Gastrocnemius medialis (tissue), 4 donors: ENCODE measurements at regions not wholly inside any gene's neighbourhood (a gene's known extent, or its start where the extent isn't known, plus 50 kb on each side); places are given as distances from the start of the nearest gene placed in this dataset.

Experiments
- ATAC-seq, 2 donors: fragments of 150-250 bp; one replicate each; pipeline ENCODE4 v1.9.1; 2016
- DNase-seq, 2 donors: peaks; one replicate each; pipeline ENCODE4 v3.0.0-alpha.2; 2019
- H3K27ac ChIP-seq, 4 donors: fragments of 200-600 bp; sonication (generic); 1 replicate in 1 of 4; 2 replicates in 3 of 4; pipeline ENCODE4 v1.5.1; 2016 to 2018; ENCODE audit warnings: mild to moderate bottlenecking in 2 of 4, moderate library complexity in 1 of 4
- H3K27me3 ChIP-seq, 3 donors: fragments of 200-600 bp; sonication (generic) in 2 of 3; 1 replicate in 1 of 3; 2 replicates in 2 of 3; pipeline versions ENCODE4 v1.5.1 to v1.6.0; 2016 to 2019; ENCODE audit warnings: mild to moderate bottlenecking in 1 of 3, moderate library complexity in 1 of 3
- H3K36me3 ChIP-seq, 2 donors: fragments of 200-600 bp; sonication (generic) in 1 of 2; one replicate each; pipeline ENCODE4 v1.5.1; 2017 to 2018
- H3K4me1 ChIP-seq, 2 donors: fragments of 200-600 bp; sonication (generic) in 1 of 2; one replicate each; pipeline ENCODE4 v1.5.1; 2016 to 2017; ENCODE audit warnings: mild to moderate bottlenecking in 2 of 2
- H3K4me3 ChIP-seq, 4 donors: fragments of 200-600 bp; sonication (generic) in 3 of 4; 1 replicate in 1 of 4; 2 replicates in 3 of 4; pipeline ENCODE4 v1.5.1; 2016 to 2019; ENCODE audit warnings: mild to moderate bottlenecking in 2 of 4
- H3K9me3 ChIP-seq, 3 donors: fragments of 200-600 bp; sonication (generic) in 2 of 3; 1 replicate in 1 of 3; 2 replicates in 2 of 3; pipeline ENCODE4 v1.5.1; 2016 to 2019
- POLR2A ChIP-seq, 2 donors: fragments of 450-650 bp; IDR thresholded peaks; one replicate each; pipeline ENCODE4 v1.6.1; 2017; ENCODE audit warnings: antibody characterized with exemption in 2 of 2, mild to moderate bottlenecking in 2 of 2, moderate library complexity in 2 of 2
- in situ Hi-C, 4 donors: fragments of 200-750 bp; cut with MboI; loops; one replicate each; pipeline versions ENCODE4 v1.15.0 to v1.8.0; 2017; ENCODE audit warnings: low sequenced_read_pairs in 4 of 4
- intact Hi-C: fragments of 100-400 bp; cut with DNase I; formaldehyde crosslinking; loops from one replicate; pipeline ENCODE4 v1.15.1; 2023; ENCODE audit warnings: low total_unique reads
- TF ChIP-seq, protein P1 (sequence below), 5 experiments: fragments of 450-650 bp in 3 of 5; fragments of 200-600 bp in 2 of 5; sonication (generic) in 2 of 5; IDR thresholded peaks in 4 of 5; conservative IDR thresholded peaks in 1 of 5; 1 replicate in 4 of 5; 2 replicates in 1 of 5; pipeline ENCODE4 v1.5.1; 2016 to 2019; ENCODE audit warnings: antibody characterized with exemption in 5 of 5, mild to moderate bottlenecking in 3 of 5, moderate library complexity in 3 of 5

DNA sequence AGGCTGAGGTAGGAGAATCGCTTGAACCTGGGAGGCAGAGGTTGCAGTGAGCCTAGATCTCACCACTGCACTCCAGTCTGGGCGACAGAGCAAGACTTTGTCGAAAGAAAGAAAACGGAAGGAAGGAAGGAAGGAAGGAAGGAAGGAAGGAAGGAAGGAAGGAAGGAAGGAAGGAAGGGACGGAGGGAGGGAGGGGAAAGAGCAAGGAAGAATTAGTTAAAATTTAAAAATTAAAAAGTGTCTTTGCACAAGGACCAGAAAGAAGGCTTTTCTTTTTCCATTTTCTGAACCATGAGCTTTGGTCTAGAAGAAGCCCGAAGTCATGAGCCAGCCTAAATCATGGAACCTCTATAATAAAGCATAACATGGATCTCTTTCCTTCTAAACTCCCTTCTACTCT lies 138.2 kb upstream of the DNAJC10 start:
- in situ Hi-C loops: no loop called here
- DNase-seq (no peak), ATAC-seq (no peak)
- TF ChIP-seq POLR2A (IDR thresholded peaks at IDR 0.05): no peak
- TF ChIP-seq, protein P1, sequence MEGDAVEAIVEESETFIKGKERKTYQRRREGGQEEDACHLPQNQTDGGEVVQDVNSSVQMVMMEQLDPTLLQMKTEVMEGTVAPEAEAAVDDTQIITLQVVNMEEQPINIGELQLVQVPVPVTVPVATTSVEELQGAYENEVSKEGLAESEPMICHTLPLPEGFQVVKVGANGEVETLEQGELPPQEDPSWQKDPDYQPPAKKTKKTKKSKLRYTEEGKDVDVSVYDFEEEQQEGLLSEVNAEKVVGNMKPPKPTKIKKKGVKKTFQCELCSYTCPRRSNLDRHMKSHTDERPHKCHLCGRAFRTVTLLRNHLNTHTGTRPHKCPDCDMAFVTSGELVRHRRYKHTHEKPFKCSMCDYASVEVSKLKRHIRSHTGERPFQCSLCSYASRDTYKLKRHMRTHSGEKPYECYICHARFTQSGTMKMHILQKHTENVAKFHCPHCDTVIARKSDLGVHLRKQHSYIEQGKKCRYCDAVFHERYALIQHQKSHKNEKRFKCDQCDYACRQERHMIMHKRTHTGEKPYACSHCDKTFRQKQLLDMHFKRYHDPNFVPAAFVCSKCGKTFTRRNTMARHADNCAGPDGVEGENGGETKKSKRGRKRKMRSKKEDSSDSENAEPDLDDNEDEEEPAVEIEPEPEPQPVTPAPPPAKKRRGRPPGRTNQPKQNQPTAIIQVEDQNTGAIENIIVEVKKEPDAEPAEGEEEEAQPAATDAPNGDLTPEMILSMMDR (IDR thresholded peaks at IDR 0.05 in 4 of 5, conservative IDR thresholded peaks at IDR 0.05 in 1 of 5): no peak
- no peaks in the 10 kb centered on the region for H3K36me3 ChIP-seq
- no peak overlapping the region for H3K27ac ChIP-seq
- intact Hi-C loops: no loop called here
- H3K27me3 ChIP-seq: no peaks in the 10 kb centered on the region
- H3K4me3 ChIP-seq: no peak overlapping the region
- no peaks in the 10 kb centered on the region for H3K9me3 ChIP-seq
- H3K4me1 ChIP-seq: no peaks in the 10 kb centered on the region

DNA sequence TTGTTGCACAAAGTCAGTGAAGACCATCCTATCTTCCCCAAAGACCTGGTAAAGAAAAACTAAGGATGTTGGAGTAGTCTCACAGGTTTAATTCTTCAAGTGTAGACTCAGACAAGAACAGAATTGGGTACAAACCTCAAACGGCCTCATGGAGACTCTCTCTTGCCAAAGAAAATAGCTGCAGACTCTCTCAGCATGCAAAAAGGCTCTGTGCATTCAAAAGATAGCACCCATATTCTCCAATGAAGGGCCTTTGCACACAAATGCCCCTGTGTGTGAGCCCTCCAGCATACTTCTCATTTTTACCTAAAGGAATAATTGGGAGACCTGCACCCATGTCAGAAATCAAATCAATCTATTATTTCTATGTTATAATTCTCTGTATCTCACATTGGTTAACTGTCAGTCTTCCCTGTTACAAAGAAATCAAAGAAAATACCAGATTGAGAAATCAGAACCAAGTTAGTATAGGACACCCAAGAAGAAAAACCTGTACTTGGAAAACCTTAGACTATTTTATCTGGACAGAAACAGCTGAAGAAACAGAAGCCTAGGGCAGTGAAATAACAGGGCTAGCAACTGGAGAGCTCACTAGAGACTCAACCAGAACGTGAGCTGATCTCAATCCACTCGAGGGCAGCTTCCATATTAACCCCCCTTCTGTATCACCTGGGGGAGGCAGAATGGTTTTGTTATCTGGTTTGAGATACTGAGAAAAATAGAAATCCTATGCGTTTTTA lies 134.7 kb upstream of the DNAJC10 start:
- in situ Hi-C loops (no loop called here), intact Hi-C loops (no loop called here)
- H3K4me1 ChIP-seq: no peaks in the 10 kb centered on the region
- no peak overlapping the region for H3K27ac ChIP-seq
- DNase-seq (no peak), ATAC-seq (no peak)
- H3K27me3 ChIP-seq: no peaks in the 10 kb centered on the region
- no peaks in the 10 kb centered on the region for H3K9me3 ChIP-seq
- no peak for TF ChIP-seq POLR2A (IDR thresholded peaks at IDR 0.05)
- TF ChIP-seq, protein P1 (IDR thresholded peaks at IDR 0.05 in 4 of 5, conservative IDR thresholded peaks at IDR 0.05 in 1 of 5): no peak
- no peak overlapping the region for H3K4me3 ChIP-seq
- H3K36me3 ChIP-seq: no peaks in the 10 kb centered on the region

GRCh38 chr2:182584462-182584861 lies 131.6 kb upstream of the DNAJC10 start:
- H3K4me3 ChIP-seq: no peak overlapping the region
- no peaks in the 10 kb centered on the region for H3K27me3 ChIP-seq
- TF ChIP-seq, protein P1 (IDR thresholded peaks at IDR 0.05 in 4 of 5, conservative IDR thresholded peaks at IDR 0.05 in 1 of 5): no peak
- TF ChIP-seq POLR2A (IDR thresholded peaks at IDR 0.05): no peak
- in situ Hi-C loops (no loop called here), intact Hi-C loops (no loop called here)
- no peak for ATAC-seq
- no peak overlapping the region for H3K27ac ChIP-seq
- DNase-seq: no peak
- no peaks in the 10 kb centered on the region for H3K4me1 ChIP-seq
- no peaks in the 10 kb centered on the region for H3K36me3 ChIP-seq
- no peaks in the 10 kb centered on the region for H3K9me3 ChIP-seq

DNA sequence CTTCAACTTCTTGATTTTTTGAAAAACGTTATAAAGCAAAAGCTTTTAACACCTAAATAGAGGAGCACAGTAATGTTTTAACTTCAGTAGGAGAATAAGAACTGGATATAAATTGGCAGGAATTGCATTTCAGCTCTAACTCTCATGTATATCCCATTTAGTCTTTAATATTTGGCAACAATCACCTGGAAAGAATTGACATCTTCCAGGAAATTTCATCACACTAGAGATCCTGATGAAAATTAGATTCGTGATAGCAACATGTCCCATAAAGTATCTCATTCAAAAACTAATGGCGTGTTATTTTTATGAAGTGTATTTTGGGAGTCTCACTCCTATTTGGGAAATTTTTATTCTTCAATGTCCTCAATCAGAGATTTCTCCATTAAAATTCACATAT lies 131.1 kb upstream of the DNAJC10 start:
- TF ChIP-seq, protein P1 (IDR thresholded peaks at IDR 0.05 in 4 of 5, conservative IDR thresholded peaks at IDR 0.05 in 1 of 5): no peak
- no peak for TF ChIP-seq POLR2A (IDR thresholded peaks at IDR 0.05)
- H3K9me3 ChIP-seq: no peaks in the 10 kb centered on the region
- ATAC-seq (no peak), DNase-seq (no peak)
- H3K4me3 ChIP-seq: no peak overlapping the region
- no peaks in the 10 kb centered on the region for H3K27me3 ChIP-seq
- H3K36me3 ChIP-seq: no peaks in the 10 kb centered on the region
- no peaks in the 10 kb centered on the region for H3K4me1 ChIP-seq
- intact Hi-C loops (no loop called here), in situ Hi-C loops (no loop called here)
- H3K27ac ChIP-seq: no peak overlapping the region

GRCh38 chr2:182585430-182585829 lies 130.6 kb upstream of the DNAJC10 start:
- DNase-seq (no peak), ATAC-seq (no peak)
- no peak overlapping the region for H3K27ac ChIP-seq
- no peaks in the 10 kb centered on the region for H3K4me1 ChIP-seq
- H3K9me3 ChIP-seq: no peaks in the 10 kb centered on the region
- no peak overlapping the region for H3K4me3 ChIP-seq
- in situ Hi-C loops: no loop called here
- no peaks in the 10 kb centered on the region for H3K27me3 ChIP-seq
- TF ChIP-seq POLR2A (IDR thresholded peaks at IDR 0.05): no peak
- TF ChIP-seq, protein P1 (IDR thresholded peaks at IDR 0.05 in 4 of 5, conservative IDR thresholded peaks at IDR 0.05 in 1 of 5): no peak
- no peaks in the 10 kb centered on the region for H3K36me3 ChIP-seq
- intact Hi-C loops: no loop called here
